A673 (cell line): ENCODE measurements at regions not wholly inside any gene's neighbourhood (a gene's known extent, or its start where the extent isn't known, plus 50 kb on each side); places are given as distances from the start of the nearest gene placed in this dataset.

Experiments used
- BruUV-seq: library from RNA; stranded (reverse); fragments of 400-500 nt; replicated peaks from 2 replicates; lab custom pipeline; 2021; lab: Mats Ljungman, UMichigan
- CTCF ChIA-PET: fragments of 300-600 bp; sonication (Branson Sonifier 250); formaldehyde crosslinking; loops from one replicate; lab custom pipeline; 2022; ENCODE audit warnings: antibody characterized with exemption; lab: Charles Lee
- POLR2A ChIA-PET: fragments of 300-600 bp; sonication (Branson Sonifier 250); formaldehyde crosslinking; loops from one replicate; lab custom pipeline; 2022; ENCODE audit warnings: antibody characterized with exemption; ENCODE audit not compliant: low non-redundant PET; lab: Charles Lee
- DNase-seq: peaks from one replicate; pipeline ENCODE4 v3.0.0-alpha.2; 2015; ENCODE audit warnings: low spot score
- H3K27ac ChIP-seq: fragments of 200-600 bp; sonication (generic); 2 replicates; pipeline ENCODE4 v1.5.1; 2016; ENCODE audit warnings: mixed run types, low read depth, mild to moderate bottlenecking, mixed read lengths, antibody characterized with exemption, low read length; ENCODE audit not compliant: poor library complexity, severe bottlenecking
- H3K27me3 ChIP-seq: fragments of 200-600 bp; sonication (generic); replicated peaks from 2 replicates; pipeline ENCODE4 v1.6.1; 2017; ENCODE audit warnings: mixed run types, low read depth, mild to moderate bottlenecking, mixed read lengths, antibody characterized with exemption, low read length; ENCODE audit not compliant: insufficient read depth, poor library complexity
- H3K36me3 ChIP-seq: fragments of 200-600 bp; sonication (generic); 2 replicates; pipeline ENCODE4 v1.6.1; 2016; ENCODE audit warnings: mixed run types, mild to moderate bottlenecking, mixed read lengths, antibody characterized with exemption, low read length; ENCODE audit not compliant: insufficient read depth, poor library complexity, severe bottlenecking
- H3K4me1 ChIP-seq: fragments of 200-600 bp; sonication (generic); 2 replicates; pipeline ENCODE4 v1.6.1; 2017; ENCODE audit warnings: mixed run types, mild to moderate bottlenecking, mixed read lengths, antibody characterized with exemption, low read length; ENCODE audit not compliant: insufficient read depth, poor library complexity, severe bottlenecking
- H3K4me3 ChIP-seq: fragments of 200-600 bp; sonication (generic); 2 replicates; pipeline ENCODE4 v1.5.1; 2016; ENCODE audit warnings: low read depth, mixed run types, mild to moderate bottlenecking, mixed read lengths, low read length; ENCODE audit not compliant: poor library complexity, severe bottlenecking
- H3K9me3 ChIP-seq: fragments of 200-600 bp; sonication (generic); 2 replicates; pipeline ENCODE4 v1.6.1; 2016; ENCODE audit warnings: mixed run types, low read depth, mild to moderate bottlenecking, mixed read lengths, antibody characterized with exemption, low read length; ENCODE audit not compliant: poor library complexity, severe bottlenecking
- EZH2 ChIP-seq: fragments of 200-600 bp; sonication (generic); IDR thresholded peaks from 2 replicates; pipeline ENCODE4 v1.6.1; 2017; ENCODE audit warnings: borderline replicate concordance, low read depth, mild to moderate bottlenecking, mixed read lengths, antibody characterized with exemption, low read length; ENCODE audit not compliant: poor library complexity, severe bottlenecking
- intact Hi-C: fragments of 100-400 bp; cut with micrococcal nuclease; formaldehyde crosslinking; loops from one replicate; pipeline ENCODE4 v1.10.0; 2022; ENCODE audit not compliant: unreplicated experiment
- TF ChIP-seq, protein P1 (sequence below): fragments of 300-800, 200-600 bp; sonication (generic); conservative IDR thresholded peaks from 2 replicates; pipeline ENCODE4 v1.5.1; 2017; ENCODE audit warnings: low read depth, mild to moderate bottlenecking, antibody characterized with exemption, low read length, moderate library complexity, mixed read lengths

DNA sequence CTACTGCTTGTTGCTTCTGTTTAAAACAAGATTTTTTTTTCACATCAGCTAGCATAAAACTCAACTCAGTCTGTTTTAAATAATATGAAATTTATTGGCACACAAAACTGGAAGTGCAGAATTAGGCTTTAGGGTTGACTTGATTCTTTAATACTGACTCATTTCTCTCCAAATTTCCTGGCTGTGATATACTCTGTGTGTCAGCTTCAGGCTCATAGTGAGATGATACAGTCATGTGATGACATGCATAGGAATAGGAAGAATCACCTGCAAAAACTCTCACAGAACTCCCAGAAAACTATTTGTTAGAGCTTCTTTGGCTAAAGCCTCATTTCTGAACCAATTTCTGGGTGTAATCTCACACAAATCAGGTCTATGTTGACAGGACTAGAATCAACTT, 1068.0 kb upstream of the EPHA7 start:
- ChIA-PET POLR2A (no interaction called here), CTCF (no interaction called here)
- no peak overlapping the region for H3K4me3 ChIP-seq
- H3K27me3 ChIP-seq, result no peaks in the 10 kb centered on the region
- no peak for DNase-seq
- intact Hi-C loops, result no loop called here
- no peaks in the 10 kb centered on the region for H3K36me3 ChIP-seq
- H3K9me3 ChIP-seq, result no peaks in the 10 kb centered on the region
- no TSS peak for BruUV-seq
- no peak for TF ChIP-seq EZH2
- TF ChIP-seq, protein P1, sequence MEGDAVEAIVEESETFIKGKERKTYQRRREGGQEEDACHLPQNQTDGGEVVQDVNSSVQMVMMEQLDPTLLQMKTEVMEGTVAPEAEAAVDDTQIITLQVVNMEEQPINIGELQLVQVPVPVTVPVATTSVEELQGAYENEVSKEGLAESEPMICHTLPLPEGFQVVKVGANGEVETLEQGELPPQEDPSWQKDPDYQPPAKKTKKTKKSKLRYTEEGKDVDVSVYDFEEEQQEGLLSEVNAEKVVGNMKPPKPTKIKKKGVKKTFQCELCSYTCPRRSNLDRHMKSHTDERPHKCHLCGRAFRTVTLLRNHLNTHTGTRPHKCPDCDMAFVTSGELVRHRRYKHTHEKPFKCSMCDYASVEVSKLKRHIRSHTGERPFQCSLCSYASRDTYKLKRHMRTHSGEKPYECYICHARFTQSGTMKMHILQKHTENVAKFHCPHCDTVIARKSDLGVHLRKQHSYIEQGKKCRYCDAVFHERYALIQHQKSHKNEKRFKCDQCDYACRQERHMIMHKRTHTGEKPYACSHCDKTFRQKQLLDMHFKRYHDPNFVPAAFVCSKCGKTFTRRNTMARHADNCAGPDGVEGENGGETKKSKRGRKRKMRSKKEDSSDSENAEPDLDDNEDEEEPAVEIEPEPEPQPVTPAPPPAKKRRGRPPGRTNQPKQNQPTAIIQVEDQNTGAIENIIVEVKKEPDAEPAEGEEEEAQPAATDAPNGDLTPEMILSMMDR, result no peak
- no peak overlapping the region for H3K27ac ChIP-seq
- H3K4me1 ChIP-seq, result peaks cover 5% of the 10 kb centered on the region

DNA sequence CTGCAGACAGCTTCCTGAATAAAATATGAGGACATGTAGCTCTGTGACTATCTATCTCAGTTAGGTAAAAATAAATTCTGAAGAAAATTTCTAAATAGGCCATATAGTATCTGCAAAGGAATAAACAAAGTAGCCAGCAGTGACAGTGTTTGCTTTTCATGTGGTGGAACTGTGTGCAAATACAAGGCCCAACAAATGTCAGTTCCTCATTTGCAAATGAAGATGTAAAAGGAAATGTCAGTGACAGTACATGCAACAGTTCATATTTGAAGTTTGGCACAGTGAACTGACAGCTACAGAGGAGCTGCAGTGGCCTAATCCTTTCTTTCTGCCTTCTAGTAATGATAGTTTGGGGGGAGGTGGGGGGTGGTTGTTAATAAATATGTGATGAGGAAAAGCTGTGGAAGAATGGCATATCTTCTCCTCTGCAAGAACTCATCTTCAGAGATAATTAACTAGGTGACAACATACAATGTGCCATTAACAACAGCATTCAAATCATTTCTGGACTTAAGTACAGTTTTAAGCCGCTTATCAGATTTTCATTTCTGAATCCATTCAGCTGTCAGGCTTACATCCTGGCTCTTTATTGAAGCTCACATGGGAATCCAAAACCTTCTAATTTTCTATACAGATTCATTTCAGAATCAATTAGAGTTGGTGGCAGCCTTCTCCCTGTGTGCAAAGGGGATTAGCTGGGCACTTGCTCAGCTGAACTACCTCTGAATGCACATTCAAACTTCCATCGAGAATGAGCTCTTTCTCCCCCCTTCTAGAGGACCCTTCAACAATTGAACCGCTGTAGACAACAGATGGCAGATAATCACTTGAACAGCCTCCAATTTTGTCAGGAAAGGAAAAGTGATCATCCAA, 1059.0 kb upstream of the EPHA7 start:
- Histone ChIP-seq H3K27me3 (no peaks in the 10 kb centered on the region), H3K36me3 (no peaks in the 10 kb centered on the region), H3K4me3 (no peak overlapping the region), H3K4me1 (peaks cover 19% of the 10 kb centered on the region), H3K27ac (peak overlapping the region; percentile 25), H3K9me3 (peaks cover 22% of the 10 kb centered on the region)
- POLR2A ChIA-PET, result interaction anchor here (0.6 kb wide), 2 partner anchors 12 to 265 kb away, joined by 9 to 10 read pairs; no protein-coding TSS in a partner anchor
- TF ChIP-seq EZH2, result no peak
- TF ChIP-seq, protein P1, result no peak
- BruUV-seq, result no TSS peak
- CTCF ChIA-PET, result no interaction called here
- peak; percentile 94 for DNase-seq
- intact Hi-C loops, result loop anchor here (2.0 to 5.0 kb wide), 3 partner anchors 54 to 411 kb away; no protein-coding TSS in a partner anchor

DNA sequence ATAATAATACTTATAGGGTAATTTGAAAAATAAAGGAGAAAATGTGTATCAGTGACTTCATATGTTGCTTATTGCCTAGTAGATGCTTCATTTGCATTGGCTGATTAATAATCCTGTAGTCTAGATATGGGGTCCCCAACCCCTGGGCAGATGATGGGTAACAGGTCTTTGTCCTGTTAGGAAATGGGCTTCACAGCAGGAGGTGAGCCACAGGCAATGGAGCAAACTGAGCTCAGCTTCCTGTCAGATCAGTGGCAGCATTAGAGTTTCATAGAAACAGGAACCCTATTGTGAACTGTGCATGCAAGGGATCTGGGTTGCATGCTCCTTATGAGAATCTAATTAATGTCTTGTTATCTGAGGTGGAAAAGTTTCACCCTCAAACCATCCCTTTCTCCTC, 1049.5 kb upstream of the EPHA7 start:
- peaks cover 9% of the 10 kb centered on the region for H3K4me1 ChIP-seq
- BruUV-seq, result no TSS peak
- H3K36me3 ChIP-seq, result no peaks in the 10 kb centered on the region
- no peak overlapping the region for H3K4me3 ChIP-seq
- no peaks in the 10 kb centered on the region for H3K27me3 ChIP-seq
- intact Hi-C loops, result no loop called here
- no peak for TF ChIP-seq EZH2
- TF ChIP-seq, protein P1, result no peak
- no peak overlapping the region for H3K27ac ChIP-seq
- ChIA-PET CTCF (no interaction called here), POLR2A (no interaction called here)
- DNase-seq, result peak; percentile 86
- H3K9me3 ChIP-seq, result no peaks in the 10 kb centered on the region
